GM04504 (cell line): ENCODE measurements at regions not wholly inside any gene's neighbourhood (a gene's known extent, or its start where the extent isn't known, plus 50 kb on each side); places are given as distances from the start of the nearest gene placed in this dataset.

Source experiments
- DNase-seq: peaks from one replicate; pipeline ENCODE4 v3.0.0-alpha.2; 2012; ENCODE audit warnings: low read depth

- peak; percentile 29 for DNase-seq
Observed at GRCh38 chr2:57497489-57498096, 549.0 kb upstream of the VRK2 start.

GRCh38 chr2:57504787-57505186 lies 541.8 kb upstream of the VRK2 start:
- DNase-seq = no peak

- DNase-seq = no peak
Observed at GRCh38 chr2:57509189-57509588, 537.4 kb upstream of the VRK2 start.

DNA sequence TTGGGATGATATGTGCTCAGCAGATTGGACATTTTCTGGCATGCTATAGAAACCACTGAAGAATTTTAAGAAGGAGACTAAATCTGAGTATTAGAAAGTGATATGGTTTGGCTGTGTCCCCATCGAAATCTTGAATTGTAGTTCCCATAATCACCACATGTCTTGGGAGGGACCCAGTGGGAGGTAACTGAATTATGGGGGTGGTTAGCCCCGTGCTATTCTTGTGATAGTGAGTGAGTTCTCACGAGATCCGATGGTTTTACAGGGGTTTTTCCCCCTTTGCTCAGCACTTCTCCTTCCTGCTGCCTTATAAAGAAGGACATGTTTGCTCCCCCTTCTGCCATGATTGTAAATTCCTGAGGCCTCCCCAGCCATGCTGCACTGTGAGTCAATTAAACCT lies 535.9 kb upstream of the VRK2 start:
- no peak for DNase-seq

GRCh38 chr2:57515366-57515765 lies 531.2 kb upstream of the VRK2 start:
- DNase-seq = no peak

DNA sequence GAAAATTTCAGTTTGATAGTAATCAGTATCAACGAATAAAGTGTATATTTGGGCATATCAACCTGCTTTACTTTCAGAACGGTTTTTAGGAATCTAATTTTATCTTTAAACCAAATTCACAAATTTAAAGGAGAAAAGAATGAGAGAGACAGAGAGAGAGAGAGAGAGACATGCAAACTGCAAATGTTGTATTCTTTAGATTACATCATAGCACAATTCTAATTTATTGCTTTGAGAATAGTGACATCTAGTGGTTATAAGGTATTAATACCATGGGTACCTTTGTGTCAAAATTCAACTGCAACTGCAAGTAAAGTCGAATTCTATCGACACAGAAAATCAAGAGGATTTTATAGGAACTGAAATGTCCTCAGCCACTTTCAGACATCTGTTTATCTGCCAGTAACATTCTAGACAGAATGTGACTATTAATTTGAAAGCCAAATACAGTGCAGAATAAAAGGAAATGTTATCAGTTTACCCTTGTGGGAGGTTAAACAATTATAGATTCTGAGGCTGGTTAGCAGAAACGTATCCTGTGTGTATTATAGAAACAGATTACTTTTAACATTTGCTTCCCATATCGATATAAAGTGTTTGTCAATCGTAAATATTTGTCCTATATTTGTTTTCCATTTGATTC lies 529.8 kb upstream of the VRK2 start:
- DNase-seq = peak; percentile 19

DNA sequence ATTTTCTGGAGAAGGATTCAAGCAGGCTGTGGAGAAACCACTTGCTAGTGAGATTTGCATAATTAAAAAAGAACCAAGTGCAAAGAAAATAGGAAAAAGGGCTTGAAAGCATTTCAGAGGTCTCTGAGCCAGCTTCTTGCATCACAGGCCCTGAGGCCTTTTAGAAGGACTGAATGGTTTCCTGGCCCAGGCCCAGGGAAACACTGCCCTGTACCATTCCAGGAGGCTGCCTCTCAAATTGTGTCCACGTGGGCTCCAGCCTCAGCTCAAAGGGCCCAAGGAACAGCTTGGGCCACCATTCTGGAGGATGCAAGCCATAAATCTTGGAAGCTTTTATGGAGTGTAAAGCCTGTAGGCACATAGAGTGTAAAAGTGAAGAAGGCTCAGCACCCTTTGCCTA lies 523.3 kb upstream of the VRK2 start:
- no peak for DNase-seq

DNA sequence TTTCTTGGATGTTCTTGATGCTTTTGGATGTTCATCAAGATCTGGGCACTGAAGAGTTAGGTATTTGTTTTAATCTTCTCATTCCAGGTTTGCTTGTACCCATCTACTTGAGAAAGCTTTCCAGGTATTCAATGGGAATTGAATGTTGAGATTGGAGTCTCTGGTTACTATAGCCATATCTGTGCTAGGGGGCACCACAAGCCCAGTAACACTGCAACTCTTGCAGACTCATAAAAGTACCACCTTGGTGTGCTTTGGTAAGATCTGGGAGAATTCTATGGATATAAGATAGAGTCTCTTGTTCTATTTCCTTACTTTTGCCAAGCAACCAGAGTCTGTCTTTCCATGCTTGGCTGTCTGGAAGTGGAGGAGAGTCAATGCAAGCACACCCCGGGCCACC lies 518.9 kb upstream of the VRK2 start:
- no peak for DNase-seq

DNA sequence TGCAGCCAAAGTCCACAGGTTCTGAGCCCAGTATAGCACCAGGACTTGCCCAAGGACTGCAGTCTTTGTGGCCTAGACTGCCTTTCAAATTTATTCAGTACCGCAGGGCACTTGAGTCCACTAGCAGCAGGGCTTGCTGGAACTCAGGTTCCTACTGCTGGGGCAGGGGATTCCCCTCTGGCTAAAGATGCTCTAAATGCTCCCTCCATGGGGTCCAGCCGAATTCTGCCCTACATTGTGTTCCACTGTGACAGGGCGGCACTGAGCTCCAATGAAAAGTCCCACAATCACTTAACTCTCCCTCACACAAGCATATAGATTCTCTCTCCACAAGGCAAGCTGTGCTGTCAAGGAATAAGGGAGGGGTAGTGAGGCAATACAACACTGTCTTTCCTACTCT lies 518.1 kb upstream of the VRK2 start:
- DNase-seq = no peak

DNA sequence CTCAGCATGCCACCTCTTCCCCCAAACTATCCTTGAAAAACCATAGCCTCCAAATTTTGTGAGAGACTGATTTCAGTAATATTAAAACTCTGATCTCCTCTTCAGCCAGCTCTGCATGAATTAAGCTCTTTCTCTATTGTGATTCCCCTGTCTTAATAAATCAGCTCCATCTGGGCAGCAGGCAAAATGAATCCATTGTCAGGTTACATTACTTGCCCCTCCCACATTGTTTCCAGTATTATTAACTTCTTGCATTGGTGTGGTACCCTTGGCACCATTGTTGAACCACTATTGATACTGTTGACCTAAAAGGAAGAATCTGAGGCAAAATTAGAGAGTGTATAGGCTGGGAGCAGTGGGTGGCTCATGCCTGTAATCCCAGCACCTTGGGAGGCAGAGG lies 512.2 kb upstream of the VRK2 start:
- no peak for DNase-seq

DNA sequence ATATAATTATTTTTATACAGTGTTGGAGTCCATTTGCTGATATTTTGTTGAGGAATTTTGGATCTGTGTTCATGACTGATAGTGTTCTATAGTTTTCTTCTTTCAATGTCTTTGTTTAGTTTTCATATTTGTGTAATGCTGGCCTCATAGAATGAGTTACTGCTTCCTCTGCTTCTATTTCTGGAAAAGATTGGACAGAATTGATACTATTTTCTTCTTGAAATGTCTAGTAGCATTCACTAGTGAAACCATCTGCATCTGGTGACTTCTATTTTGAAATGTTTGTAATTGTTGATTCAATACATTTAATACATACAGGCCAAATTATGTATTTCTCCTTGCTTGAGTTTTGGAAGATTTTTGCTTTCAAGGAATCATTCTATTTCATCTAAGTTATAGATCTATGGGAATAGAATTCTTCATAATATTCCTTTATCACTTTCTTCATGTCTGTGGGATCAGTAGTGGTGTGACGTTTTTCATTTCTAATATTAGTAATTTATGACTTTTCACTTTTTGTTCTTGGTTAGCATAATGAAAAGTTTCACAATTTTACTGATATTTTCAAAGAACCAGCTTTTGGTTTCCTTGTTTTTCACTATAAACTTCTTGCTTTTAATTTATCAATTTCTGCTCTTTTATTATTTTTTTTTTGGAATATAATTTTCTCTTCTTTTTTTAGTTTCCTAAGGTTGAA lies 509.9 kb upstream of the VRK2 start:
- no peak for DNase-seq

DNA sequence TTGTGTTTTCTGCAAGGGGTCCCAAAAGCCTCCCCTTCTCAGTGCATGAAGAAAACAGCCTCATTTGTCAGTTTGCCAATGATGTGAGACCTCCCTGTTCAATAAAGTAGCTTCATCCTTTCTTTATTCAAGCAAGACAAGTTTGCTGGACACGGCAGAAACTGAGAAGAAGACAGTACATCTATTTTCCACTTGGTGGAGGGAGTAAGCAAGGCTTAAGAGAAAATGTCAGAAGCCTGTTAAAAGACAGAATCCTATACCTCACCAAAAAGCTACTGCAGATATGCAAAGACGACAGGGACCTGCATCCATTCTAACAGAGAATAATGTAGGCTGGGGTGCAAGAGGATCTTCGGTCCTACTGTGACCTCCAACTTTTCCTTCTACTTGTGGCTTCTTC lies 506.8 kb upstream of the VRK2 start:
- DNase-seq = no peak

DNA sequence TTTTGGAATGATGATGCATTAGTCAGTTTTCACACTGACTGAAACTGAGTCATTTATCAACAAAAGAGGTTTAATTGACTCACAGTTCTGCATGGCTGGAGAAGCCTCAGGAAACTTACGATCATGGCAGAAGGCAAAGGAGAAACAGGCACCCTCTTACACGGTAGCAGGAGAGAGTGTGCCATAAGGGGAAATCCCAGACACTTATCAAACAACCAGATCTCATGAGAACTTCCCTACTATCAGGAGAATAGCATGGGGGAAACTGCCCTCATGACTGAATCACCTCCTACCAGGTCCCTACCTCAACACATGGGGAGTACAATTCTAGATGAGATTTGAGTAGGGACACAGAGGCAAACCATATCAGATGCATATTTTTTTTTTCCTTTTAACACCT lies 504.5 kb upstream of the VRK2 start:
- DNase-seq = no peak

GRCh38 chr2:57543211-57543610 lies 503.4 kb upstream of the VRK2 start:
- DNase-seq = no peak

- no peak for DNase-seq
Observed at GRCh38 chr2:57544624-57545023, 502.0 kb upstream of the VRK2 start.

GRCh38 chr2:57546478-57546877 lies 500.1 kb upstream of the VRK2 start:
- no peak for DNase-seq

- no peak for DNase-seq
Observed at GRCh38 chr2:57549642-57550102, 496.9 kb upstream of the VRK2 start.

- DNase-seq = no peak
Observed at GRCh38 chr2:57550912-57551311, 495.7 kb upstream of the VRK2 start.

GRCh38 chr2:57552885-57553284 lies 493.7 kb upstream of the VRK2 start:
- no peak for DNase-seq

GRCh38 chr2:57554348-57554747 lies 492.3 kb upstream of the VRK2 start:
- DNase-seq = no peak

DNA sequence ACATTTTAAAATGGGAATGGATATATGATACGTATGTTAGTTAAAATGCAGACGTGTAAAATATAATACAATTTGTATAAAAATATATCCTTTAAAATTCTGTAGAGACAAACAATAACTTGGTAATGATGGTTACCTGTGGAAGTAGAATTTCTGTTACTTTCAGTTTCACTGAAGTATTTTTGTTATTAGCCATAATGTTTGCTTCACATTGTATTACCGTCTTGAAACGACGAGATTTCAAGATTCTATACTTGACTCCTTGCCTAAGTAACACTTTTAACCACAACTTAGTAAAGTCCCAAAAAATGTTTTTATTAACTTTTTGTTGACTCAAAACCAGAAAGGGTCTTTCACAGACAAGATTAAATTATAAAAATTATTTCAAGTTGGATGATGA lies 488.3 kb upstream of the VRK2 start:
- no peak for DNase-seq

- DNase-seq = no peak
Observed at GRCh38 chr2:57562495-57562894, 484.1 kb upstream of the VRK2 start.

GRCh38 chr2:57563015-57563414 lies 483.6 kb upstream of the VRK2 start:
- no peak for DNase-seq

DNA sequence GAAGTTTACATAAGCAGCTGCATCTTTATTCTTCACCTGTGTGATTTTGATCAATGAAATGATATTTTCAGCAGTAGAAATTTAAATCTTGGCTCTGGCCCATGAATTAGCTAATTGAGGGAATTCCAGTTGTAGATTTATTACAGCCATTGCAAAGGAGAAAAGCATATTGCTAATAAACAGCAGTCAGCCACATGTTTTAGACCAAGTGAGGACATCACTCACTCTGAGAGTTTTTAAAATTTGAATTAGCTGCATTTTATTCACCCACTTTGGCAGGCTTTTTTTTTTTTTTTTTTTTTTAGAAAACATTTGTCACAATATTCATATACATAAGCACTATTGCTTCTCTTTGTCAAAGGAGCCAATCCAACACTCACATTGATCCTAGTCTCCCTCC lies 479.4 kb upstream of the VRK2 start:
- DNase-seq = no peak
